Right lobe of liver (tissue), 4 donors: ENCODE measurements at regions not wholly inside any gene's neighbourhood (a gene's known extent, or its start where the extent isn't known, plus 50 kb on each side); places are given as distances from the start of the nearest gene placed in this dataset.

Experiments
- POLR2A ChIP-seq: fragments of 450-650 bp; IDR thresholded peaks from one replicate; pipeline ENCODE4 v1.6.1; 2017; ENCODE audit warnings: antibody characterized with exemption, mild to moderate bottlenecking
- TF ChIP-seq, protein P1 (sequence below), 4 donors: fragments of 200-600 bp in 3 of 4; fragments of 450-650 bp in 1 of 4; IDR thresholded peaks; one replicate each; pipeline versions ENCODE4 v1.5.1 to v1.8.0; 2016 to 2022; ENCODE audit warnings: antibody characterized with exemption in 4 of 4, mild to moderate bottlenecking in 2 of 4
- donor health status: DM: no; HTN: no; CAD: no.
- donor health status: DM: no; HTN: no; CAD: no.
- donor health status: DM: no; HTN: yes; CAD: no.

DNA sequence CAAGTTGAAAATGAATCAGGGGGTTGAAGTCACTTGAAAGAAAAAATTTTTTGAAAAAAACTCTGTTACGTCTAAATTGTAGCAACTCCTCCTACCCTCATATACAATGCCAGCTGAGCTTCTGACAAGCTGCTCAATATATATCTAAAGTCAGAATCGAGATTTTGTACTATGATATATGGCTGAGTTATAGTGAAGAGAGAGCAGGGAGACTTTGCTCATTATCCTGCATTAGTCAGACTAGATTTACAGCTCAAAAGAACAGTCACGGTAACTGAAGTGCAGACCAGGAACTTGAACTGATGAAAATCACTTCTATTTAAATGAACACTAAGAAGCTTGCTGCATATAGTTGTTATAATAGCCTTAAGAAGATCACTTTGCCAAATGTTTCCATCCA lies 153.1 kb downstream of the LACC1 start:
- no peak for TF ChIP-seq POLR2A
- TF ChIP-seq, protein P1, sequence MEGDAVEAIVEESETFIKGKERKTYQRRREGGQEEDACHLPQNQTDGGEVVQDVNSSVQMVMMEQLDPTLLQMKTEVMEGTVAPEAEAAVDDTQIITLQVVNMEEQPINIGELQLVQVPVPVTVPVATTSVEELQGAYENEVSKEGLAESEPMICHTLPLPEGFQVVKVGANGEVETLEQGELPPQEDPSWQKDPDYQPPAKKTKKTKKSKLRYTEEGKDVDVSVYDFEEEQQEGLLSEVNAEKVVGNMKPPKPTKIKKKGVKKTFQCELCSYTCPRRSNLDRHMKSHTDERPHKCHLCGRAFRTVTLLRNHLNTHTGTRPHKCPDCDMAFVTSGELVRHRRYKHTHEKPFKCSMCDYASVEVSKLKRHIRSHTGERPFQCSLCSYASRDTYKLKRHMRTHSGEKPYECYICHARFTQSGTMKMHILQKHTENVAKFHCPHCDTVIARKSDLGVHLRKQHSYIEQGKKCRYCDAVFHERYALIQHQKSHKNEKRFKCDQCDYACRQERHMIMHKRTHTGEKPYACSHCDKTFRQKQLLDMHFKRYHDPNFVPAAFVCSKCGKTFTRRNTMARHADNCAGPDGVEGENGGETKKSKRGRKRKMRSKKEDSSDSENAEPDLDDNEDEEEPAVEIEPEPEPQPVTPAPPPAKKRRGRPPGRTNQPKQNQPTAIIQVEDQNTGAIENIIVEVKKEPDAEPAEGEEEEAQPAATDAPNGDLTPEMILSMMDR (IDR thresholded peaks at IDR 0.05) = no peak
